GM19438 (cell line): ENCODE measurements at regions not wholly inside any gene's neighbourhood (a gene's known extent, or its start where the extent isn't known, plus 50 kb on each side); places are given as distances from the start of the nearest gene placed in this dataset.

Experiments used
- ATAC-seq: cut with Tn5 transposase; IDR thresholded peaks from one replicate; pipeline ENCODE4 v1.9.1; 2021; ENCODE audit warnings: low read depth; ENCODE audit not compliant: unreplicated experiment

GRCh38 chr4:180483036-180483435, 1760.2 kb upstream of the TENM3 start:
- no peak for ATAC-seq

GRCh38 chr4:180485407-180485806, 1757.8 kb upstream of the TENM3 start:
- no peak for ATAC-seq

- no peak for ATAC-seq
Observed at GRCh38 chr4:180486342-180486741, 1756.9 kb upstream of the TENM3 start.

GRCh38 chr4:180489787-180490186, 1753.4 kb upstream of the TENM3 start:
- ATAC-seq: no peak

- ATAC-seq: no peak
Observed at GRCh38 chr4:180491210-180491609, 1752.0 kb upstream of the TENM3 start.

GRCh38 chr4:180493299-180493698, 1749.9 kb upstream of the TENM3 start:
- no peak for ATAC-seq

- ATAC-seq: no peak
Observed at GRCh38 chr4:180500154-180500553, 1743.0 kb upstream of the TENM3 start.

GRCh38 chr4:180512801-180513475, 1730.3 kb upstream of the TENM3 start:
- no peak for ATAC-seq

GRCh38 chr4:180518906-180519305, 1724.3 kb upstream of the TENM3 start:
- no peak for ATAC-seq

GRCh38 chr4:180521181-180521580, 1722.0 kb upstream of the TENM3 start:
- ATAC-seq: no peak

GRCh38 chr4:180525523-180526077, 1717.6 kb upstream of the TENM3 start:
- ATAC-seq: no peak

GRCh38 chr4:180528003-180528402, 1715.2 kb upstream of the TENM3 start:
- ATAC-seq: no peak

- ATAC-seq: no peak
Observed at GRCh38 chr4:180530787-180531186, 1712.4 kb upstream of the TENM3 start.

- ATAC-seq: no peak
Observed at GRCh38 chr4:180532691-180533090, 1710.5 kb upstream of the TENM3 start.

- ATAC-seq: no peak
Observed at GRCh38 chr4:180538384-180539057, 1704.7 kb upstream of the TENM3 start.

GRCh38 chr4:180539284-180539683, 1703.9 kb upstream of the TENM3 start:
- no peak for ATAC-seq

- ATAC-seq: no peak
Observed at GRCh38 chr4:180541678-180542077, 1701.5 kb upstream of the TENM3 start.

GRCh38 chr4:180542445-180543100, 1700.6 kb upstream of the TENM3 start:
- ATAC-seq: no peak

- no peak for ATAC-seq
Observed at GRCh38 chr4:180550106-180550505, 1693.1 kb upstream of the TENM3 start.

GRCh38 chr4:180557348-180557747, 1685.9 kb upstream of the TENM3 start:
- no peak for ATAC-seq

GRCh38 chr4:180557950-180558349, 1685.3 kb upstream of the TENM3 start:
- no peak for ATAC-seq
